Urinary bladder (tissue), 3 donors: ENCODE measurements at regions not wholly inside any gene's neighbourhood (a gene's known extent, or its start where the extent isn't known, plus 50 kb on each side); places are given as distances from the start of the nearest gene placed in this dataset.

Source experiments
- DNase-seq: peaks from one replicate; pipeline ENCODE4 v3.0.0-alpha.2; 2015; ENCODE audit errors: extremely low spot score
- H3K27ac ChIP-seq: one replicate; pipeline ENCODE4 v1.5.1; 2013; ENCODE audit warnings: low read depth, mild to moderate bottlenecking, moderate library complexity
- H3K36me3 ChIP-seq: one replicate; pipeline ENCODE4 v1.6.1; 2013; ENCODE audit warnings: mild to moderate bottlenecking, moderate library complexity; ENCODE audit not compliant: insufficient read depth
- H3K4me1 ChIP-seq: one replicate; pipeline ENCODE4 v1.6.1; 2013; ENCODE audit warnings: mild to moderate bottlenecking, moderate library complexity; ENCODE audit not compliant: insufficient read depth
- H3K4me3 ChIP-seq: one replicate; pipeline ENCODE4 v1.5.1; 2013; ENCODE audit warnings: low read depth, low read length
- WGBS: extraction: QIAGEN DNeasy Blood & Tissue Kit; methylation state at CpG from one replicate; pipeline ENCODE4 v1.1.7; 2013; 5-methylcytosine and 5-hydroxymethylcytosine counted together
- donor health status: healthy with polysubstance abuse.
- donor health status: healthy.

DNA sequence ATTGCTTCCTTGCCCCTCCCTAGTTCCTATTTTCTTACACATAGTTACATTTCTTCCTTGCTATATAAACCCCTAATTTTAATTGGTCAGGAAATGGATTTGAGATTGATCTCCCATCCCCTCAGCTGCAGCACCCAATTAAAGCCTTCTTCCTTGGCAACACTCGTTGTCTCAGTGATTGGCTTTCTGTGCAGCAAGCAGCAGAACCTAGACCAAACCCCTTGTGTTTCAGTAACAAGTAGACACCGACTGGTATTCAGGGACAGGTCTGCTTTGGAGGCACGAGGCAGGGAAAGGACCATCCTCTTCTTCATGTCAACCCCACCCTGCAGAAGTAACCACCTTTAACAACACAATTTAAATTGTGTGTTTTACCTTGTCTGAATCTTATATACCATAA is 152.6 kb downstream of the RPAP3 start:
- Histone ChIP-seq H3K27ac (no peak overlapping the region), H3K4me1 (no peaks in the 10 kb centered on the region), H3K4me3 (no peak overlapping the region), H3K36me3 (no peaks in the 10 kb centered on the region)
- 78% methylated on average over 3 of the region's 3 CpGs for whole genome bisulfite sequencing
- no peak for DNase-seq

DNA sequence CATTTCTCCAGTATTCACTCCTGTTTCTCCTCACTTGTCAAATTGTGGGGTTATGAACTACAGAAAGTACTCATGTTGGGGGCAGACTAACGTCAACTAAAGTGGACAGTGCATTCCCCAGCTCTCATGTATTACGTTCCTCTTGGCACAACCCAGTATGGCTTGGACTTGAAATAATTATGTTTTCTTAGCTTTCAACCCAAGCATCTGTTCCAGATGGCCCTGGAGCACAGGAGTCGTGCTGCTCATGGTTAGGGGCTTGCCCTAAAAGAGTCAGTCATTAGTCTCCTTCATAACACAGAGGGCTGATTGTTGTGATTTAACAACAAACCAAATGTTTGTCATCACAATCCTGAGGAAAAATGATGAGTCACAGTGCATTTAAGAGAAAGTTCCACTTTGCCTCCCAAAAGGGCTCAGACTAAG is 154.4 kb downstream of the RPAP3 start:
- H3K4me1 ChIP-seq, result no peaks in the 10 kb centered on the region
- H3K27ac ChIP-seq, result no peak overlapping the region
- WGBS, result 31% methylated on average over 3 of the region's 3 CpGs
- H3K4me3 ChIP-seq, result no peak overlapping the region
- DNase-seq, result no peak
- H3K36me3 ChIP-seq, result no peaks in the 10 kb centered on the region

DNA sequence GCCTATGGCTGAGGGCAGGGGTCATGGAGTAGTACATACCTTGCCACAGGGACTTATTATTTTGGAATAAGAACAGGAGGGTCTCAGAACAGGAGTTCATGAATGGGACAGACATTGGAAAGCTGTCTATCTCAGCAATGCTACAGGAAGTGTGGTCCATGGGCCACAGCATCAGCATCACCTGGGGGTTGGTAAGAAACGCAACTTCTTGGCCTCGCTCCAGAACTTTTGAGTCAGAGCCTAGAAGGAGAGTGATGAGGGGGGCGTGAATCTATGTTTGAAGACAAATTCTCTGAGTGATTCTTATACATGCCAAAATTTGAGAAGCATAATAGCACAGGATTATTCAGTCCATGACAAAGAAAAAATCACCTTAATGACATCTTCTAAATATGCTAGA is 156.6 kb downstream of the RPAP3 start:
- no peaks in the 10 kb centered on the region for H3K36me3 ChIP-seq
- no peak for DNase-seq
- no peaks in the 10 kb centered on the region for H3K4me1 ChIP-seq
- 86% methylated on average over 3 of the region's 3 CpGs for WGBS
- no peak overlapping the region for H3K4me3 ChIP-seq
- no peak overlapping the region for H3K27ac ChIP-seq

DNA sequence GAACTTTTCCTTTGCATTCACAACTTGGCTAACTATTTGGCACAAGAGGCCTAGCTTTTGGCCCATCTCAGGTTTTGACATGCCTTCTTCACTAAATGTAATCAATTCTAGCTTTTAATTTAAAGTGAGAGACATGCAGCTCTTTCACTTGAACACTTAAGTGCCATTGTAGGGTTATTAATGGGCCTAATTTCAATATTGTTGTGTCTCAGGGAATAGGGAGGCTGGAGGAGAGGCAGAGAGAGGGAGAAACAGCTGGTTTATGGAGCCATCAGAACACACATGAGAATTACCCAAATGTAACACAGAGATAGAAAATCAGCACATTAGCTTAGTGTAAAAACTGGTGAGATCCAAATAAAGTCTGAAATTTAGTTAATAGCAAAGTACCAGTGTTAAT is 157.4 kb downstream of the RPAP3 start:
- Histone ChIP-seq H3K36me3 (no peaks in the 10 kb centered on the region), H3K4me3 (no peak overlapping the region), H3K4me1 (no peaks in the 10 kb centered on the region), H3K27ac (no peak overlapping the region)
- DNase-seq, result no peak

DNA sequence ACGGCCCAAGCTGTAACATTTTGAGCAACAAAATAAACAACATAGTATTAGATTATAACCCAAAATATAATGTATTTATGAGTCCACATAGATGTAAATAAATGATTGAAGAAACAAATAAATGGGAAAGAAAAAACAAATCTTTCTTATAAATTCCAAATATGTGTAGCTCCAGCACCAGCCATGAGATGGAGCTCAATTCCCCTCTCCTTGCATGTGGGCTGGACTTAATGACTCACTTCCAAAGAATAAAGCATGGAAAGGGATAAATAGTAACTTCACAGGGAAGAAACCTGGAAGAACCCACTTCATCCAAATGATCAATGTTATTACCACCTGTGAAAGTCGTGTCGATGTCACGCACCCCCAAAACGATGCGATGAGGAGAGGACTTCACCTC is 158.8 kb downstream of the RPAP3 start:
- H3K36me3 ChIP-seq, result no peaks in the 10 kb centered on the region
- DNase-seq, result no peak
- no peaks in the 10 kb centered on the region for H3K4me1 ChIP-seq
- H3K4me3 ChIP-seq, result no peak overlapping the region
- 90% methylated on average over 6 of the region's 6 CpGs for WGBS
- no peak overlapping the region for H3K27ac ChIP-seq

DNA sequence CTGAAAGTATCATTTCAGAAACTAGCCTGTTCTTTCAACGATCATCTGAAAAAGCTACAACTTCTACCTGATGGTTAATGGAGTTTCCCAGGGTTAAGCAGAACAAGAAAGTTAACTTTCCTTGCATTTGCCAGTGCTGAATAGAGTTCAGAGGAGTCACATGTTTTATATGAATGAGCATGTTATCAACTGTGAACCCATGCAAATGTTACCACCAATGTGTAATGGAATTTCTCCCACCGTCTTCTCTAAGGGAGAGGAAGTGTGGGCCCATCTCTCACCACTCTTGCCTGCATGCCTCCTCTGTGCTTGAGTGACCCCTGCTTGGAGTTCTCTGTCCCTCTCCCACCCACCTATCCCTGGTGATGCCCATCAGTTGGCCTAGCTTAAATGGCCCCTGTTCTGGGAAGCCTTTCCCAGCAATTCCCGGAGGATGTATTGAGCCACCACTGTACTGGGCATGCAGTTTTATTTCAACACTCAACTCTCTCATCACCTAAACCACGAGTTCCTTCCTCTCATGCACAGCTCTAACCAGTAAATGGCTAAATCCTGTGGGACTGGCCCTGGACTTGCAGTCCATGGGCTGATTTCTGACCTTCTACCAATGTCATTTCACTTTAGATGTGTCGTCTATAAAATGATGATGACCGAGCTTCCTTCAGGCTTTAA is 159.8 kb downstream of the RPAP3 start:
- no peak for DNase-seq
- Histone ChIP-seq H3K36me3 (no peaks in the 10 kb centered on the region), H3K4me1 (no peaks in the 10 kb centered on the region), H3K4me3 (no peak overlapping the region), H3K27ac (no peak overlapping the region)
- 77% methylated on average over 6 of the region's 6 CpGs for WGBS

DNA sequence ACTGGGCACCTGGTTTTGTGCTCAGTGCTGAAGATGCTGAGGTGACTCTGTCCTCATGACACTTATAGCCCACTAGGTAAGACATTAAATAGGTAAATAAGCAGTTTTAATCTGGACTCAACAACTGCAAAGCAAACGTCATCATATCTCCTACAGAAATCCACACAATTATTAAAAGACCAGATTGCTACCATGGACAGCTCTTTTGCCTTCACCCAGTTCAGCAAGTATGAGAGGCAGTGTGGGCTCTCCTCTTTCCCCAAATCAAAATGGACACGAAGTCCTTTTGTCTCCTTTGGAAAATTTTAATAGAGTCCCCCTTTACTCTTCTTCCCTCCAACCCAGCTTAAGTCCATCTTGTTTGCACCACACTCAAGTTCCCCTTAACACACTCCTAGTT is 171.1 kb downstream of the RPAP3 start:
- Histone ChIP-seq H3K4me3 (no peak overlapping the region), H3K27ac (no peak overlapping the region), H3K36me3 (no peaks in the 10 kb centered on the region), H3K4me1 (no peaks in the 10 kb centered on the region)
- 21% methylated on average over 2 of the region's 2 CpGs for WGBS
- no peak for DNase-seq

DNA sequence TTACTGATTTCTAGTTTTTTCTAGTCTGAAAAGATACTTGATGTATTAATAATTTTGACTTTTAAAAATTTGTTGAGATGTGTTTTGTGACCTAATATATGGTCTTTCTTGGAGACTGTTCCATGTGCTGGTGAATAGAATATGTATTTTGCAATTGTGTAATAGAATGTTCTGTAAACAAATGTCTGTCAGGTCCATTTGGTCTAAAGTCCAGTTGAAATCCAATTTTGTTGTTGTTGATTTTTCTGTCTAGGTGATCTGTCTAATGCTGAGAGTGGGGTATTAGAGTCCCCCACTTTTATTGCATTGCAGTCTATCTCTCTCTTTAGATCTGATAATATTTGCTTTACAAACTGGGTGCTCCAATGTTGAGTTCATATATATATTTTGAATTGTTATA is 175.8 kb downstream of the RPAP3 start:
- Histone ChIP-seq H3K27ac (no peak overlapping the region), H3K36me3 (no peaks in the 10 kb centered on the region), H3K4me1 (no peaks in the 10 kb centered on the region), H3K4me3 (no peak overlapping the region)
- DNase-seq, result no peak

DNA sequence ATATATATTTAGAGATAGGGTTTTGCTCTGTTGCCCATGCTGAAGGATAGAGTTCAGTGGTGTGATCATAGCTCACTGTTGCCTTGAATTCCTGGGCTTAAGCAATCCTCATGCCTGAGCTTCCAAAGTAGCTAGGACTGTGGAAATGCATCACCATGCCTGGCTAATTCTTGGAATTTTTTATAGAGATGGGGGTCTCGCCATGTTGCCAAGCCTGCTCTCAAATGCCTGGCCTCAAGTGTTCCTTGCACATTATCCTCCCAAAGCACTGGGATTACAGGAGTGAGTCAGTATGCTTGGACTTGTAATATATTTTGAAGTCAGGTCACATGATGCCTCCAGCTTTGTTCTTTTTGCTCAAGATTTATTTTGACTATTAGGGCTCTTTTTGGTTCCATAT is 178.0 kb downstream of the RPAP3 start:
- H3K27ac ChIP-seq, result no peak overlapping the region
- H3K4me3 ChIP-seq, result no peak overlapping the region
- no peaks in the 10 kb centered on the region for H3K36me3 ChIP-seq
- 45% methylated on average over 1 of the region's 1 CpG for WGBS
- no peak for DNase-seq
- H3K4me1 ChIP-seq, result no peaks in the 10 kb centered on the region

DNA sequence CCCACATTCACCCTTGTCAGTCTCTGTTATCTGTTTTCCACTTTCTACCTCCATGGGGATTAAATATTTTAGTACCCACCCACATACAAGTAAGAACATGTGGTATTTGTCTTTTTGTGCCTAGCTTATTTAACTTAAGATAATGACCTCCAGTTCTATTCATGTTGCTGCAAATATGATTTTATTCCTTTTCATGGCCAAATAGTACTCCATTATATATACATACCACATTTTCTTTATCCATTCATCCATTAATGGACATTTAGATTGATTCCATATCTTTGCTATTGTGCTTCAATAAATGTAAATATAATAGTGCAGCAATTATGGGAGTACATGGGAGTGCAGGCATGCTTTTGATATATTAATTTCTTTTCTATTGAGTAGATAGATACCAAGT is 185.8 kb downstream of the RPAP3 start:
- H3K27ac ChIP-seq, result no peak overlapping the region
- no peak overlapping the region for H3K4me3 ChIP-seq
- no peak for DNase-seq
- no peaks in the 10 kb centered on the region for H3K4me1 ChIP-seq
- no peaks in the 10 kb centered on the region for H3K36me3 ChIP-seq

DNA sequence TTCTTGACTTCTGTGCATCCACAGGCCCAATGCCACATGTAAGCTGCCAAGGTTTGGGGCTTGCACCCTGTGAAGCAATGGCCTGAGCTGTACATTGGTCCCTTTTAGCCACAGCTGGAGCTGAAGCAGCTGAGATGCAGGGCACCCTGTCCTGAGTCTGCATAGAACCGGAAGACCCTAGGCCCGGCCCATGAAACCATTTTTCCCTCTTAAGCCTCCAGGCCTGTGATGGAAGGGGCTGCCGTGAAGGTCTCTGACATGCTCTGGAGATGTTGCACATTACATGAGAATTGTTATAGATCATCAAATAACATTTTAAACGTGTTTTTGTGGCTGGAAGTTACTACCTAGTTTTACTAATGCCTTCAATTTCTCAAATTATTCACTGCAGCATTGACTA is 188.7 kb downstream of the RPAP3 start:
- no peak overlapping the region for H3K27ac ChIP-seq

DNA sequence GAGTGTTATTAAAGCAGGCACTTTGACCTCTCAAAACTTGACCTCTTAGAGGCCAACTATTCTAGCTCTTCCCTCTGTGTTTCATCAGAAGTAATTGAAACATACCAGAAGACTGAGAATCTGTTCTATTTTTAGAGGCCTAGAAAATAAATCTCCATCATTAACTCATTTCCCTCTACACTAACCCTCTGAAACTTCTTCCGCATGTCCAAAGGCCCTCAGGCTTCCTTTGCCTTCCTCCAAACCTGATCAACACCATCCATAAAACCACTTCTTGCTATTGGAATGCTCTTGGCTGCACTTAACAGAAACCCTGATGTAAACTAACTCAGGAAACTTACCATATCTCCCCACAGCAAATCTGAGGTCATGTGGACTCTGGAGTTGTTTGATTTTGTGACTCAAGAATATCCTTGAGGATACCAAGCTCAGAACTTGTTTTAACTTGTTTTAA is 196.4 kb downstream of the RPAP3 start:
- DNase-seq, result no peak
- H3K4me3 ChIP-seq, result no peak overlapping the region
- no peaks in the 10 kb centered on the region for H3K4me1 ChIP-seq
- no peaks in the 10 kb centered on the region for H3K36me3 ChIP-seq
- 55% methylated on average over 1 of the region's 1 CpG for WGBS
- no peak overlapping the region for H3K27ac ChIP-seq

More for the DNA sequence above, 188.7 kb downstream of the RPAP3 start:
- Histone ChIP-seq H3K36me3 (no peaks in the 10 kb centered on the region), H3K4me3 (no peak overlapping the region), H3K4me1 (no peaks in the 10 kb centered on the region)
- no peak for DNase-seq
- 76% methylated on average over 4 of the region's 4 CpGs for WGBS

DNA sequence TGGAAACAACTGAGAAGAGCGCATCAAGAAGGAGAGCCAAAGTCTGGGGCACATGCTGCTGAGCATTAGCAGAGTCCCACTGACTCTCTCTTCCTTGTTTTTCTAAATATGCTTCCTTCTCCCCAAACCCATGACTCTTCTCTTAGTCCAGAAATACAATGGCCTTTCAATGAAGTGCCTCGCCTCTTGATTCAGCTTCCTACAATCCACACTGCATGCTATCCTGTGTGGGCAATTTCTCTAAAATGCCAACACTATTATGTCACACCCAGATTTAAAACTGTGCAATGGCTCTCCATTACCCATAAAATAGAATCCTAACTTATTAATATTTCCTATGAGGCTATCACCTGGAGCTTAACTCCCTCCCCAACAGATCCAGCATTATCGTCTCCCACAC is 198.6 kb downstream of the RPAP3 start:
- no peaks in the 10 kb centered on the region for H3K36me3 ChIP-seq
- WGBS, result 93% methylated on average over 3 of the region's 3 CpGs
- H3K4me1 ChIP-seq, result no peaks in the 10 kb centered on the region
- H3K4me3 ChIP-seq, result no peak overlapping the region
- DNase-seq, result no peak
- no peak overlapping the region for H3K27ac ChIP-seq

DNA sequence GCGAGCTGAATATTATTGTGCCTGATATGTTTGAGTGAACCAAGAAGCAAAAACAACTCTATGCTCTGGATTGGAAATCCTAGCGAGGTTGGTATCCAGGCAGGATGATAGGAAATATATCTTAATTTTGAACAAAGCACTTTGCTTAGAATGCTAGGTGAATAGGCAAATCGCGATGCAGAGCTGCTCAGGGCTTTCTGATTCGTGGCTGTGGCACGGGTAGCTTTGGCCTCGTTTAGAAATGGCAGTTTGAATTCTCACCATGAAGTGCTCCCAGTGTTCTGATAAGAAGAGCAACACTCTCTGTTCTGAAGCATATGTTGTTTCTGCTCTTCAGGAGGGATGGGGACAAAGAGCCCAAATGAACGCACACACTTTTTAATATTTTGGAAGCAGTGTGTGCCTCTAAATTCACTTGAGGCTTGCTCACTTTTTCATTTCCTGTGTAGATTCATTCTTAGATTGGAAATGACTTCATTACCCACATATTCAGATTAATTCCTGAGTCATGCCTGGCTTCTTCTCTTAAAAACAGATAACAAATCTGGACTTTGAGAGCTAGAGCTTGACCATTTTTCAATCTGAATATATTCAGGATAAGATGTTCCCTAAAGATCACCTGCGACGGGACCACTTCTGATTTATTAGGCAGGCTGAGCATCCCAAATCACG is 200.9 kb downstream of the RPAP3 start:
- no peaks in the 10 kb centered on the region for H3K4me1 ChIP-seq
- H3K27ac ChIP-seq, result no peak overlapping the region
- WGBS, result 73% methylated on average over 11 of the region's 11 CpGs
- H3K36me3 ChIP-seq, result no peaks in the 10 kb centered on the region
- no peak for DNase-seq
- H3K4me3 ChIP-seq, result no peak overlapping the region
